ENCODE measurements at regions not wholly inside any gene's neighbourhood (a gene's known extent, or its start where the extent isn't known, plus 50 kb on each side); places are given as distances from the start of the nearest gene placed in this dataset.
A peak's percentile ranks its signal among the peaks of the same experiment; 100 is the strongest.

DNA sequence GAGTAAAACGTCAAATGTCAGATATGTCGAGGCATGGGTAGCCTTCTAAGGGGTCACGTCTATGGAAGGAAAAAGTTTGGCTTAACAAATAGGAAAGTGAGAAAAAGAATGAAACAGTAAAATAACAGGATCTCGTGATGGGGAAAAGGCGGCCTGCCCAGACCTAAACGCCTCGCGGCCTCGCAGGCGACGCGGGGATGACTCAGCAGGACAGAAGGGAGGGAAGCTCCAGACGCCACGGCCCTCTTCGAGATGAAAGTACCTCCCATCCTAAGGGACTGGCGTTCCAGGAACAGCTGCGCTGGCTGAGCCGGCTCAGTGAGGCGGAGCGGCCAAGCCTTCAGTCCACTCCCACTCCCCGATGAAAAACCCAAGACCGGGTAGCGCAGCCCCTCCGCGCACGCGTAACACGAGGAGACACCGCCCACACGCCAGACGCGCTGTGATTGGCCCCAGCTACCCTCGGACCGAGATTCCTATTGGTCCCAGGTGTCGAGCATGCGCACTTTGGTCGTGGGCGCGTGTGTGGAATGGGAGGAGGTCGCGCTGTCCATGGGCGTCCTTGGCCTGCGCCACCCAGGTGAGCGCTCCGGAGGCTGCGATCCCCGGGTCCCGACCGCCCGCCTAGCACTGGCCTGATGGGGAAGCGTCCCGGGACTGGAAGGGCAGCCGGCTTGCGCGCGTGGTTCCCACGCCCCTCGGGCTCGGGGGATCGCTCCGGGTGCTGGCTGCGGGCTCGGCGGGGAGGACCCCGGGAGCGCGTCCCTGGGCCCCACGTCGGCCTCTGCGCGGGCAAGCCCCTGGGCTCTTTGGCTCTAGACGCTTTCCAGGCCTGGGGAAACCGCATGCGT lies 588.5 kb downstream of the MTRR start (continued):
- TF ChIP-seq, protein P1, sequence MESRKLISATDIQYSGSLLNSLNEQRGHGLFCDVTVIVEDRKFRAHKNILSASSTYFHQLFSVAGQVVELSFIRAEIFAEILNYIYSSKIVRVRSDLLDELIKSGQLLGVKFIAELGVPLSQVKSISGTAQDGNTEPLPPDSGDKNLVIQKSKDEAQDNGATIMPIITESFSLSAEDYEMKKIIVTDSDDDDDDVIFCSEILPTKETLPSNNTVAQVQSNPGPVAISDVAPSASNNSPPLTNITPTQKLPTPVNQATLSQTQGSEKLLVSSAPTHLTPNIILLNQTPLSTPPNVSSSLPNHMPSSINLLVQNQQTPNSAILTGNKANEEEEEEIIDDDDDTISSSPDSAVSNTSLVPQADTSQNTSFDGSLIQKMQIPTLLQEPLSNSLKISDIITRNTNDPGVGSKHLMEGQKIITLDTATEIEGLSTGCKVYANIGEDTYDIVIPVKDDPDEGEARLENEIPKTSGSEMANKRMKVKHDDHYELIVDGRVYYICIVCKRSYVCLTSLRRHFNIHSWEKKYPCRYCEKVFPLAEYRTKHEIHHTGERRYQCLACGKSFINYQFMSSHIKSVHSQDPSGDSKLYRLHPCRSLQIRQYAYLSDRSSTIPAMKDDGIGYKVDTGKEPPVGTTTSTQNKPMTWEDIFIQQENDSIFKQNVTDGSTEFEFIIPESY (CRISPR knock-in tag; IDR thresholded peaks at IDR 0.05): no peak
- TF ChIP-seq SRF (IDR thresholded peaks at IDR 0.05; ENCODE audit: low read depth, low read length) (no peak), ATF1 (CRISPR knock-in tag; IDR thresholded peaks at IDR 0.05) (no peak), TCF12 (IDR thresholded peaks at IDR 0.05) (no peak), TCF12 (CRISPR knock-in tag; IDR thresholded peaks at IDR 0.05) (no peak), EP300 (IDR thresholded peaks at IDR 0.05; ENCODE audit: low read depth in 2 of 2, low read length in 2 of 2) (no peak), EP300 (CRISPR knock-in tag; IDR thresholded peaks at IDR 0.05; ENCODE audit: borderline replicate concordance) (no peak), ZNF607 (CRISPR knock-in tag; IDR thresholded peaks at IDR 0.05; ENCODE audit: borderline replicate concordance) (no peak), BHLHE40 (IDR thresholded peaks at IDR 0.05; ENCODE audit: low read length) (no peak), ZNF776 (CRISPR knock-in tag; IDR thresholded peaks at IDR 0.05) (no peak), NFATC3 (CRISPR knock-in tag; IDR thresholded peaks at IDR 0.05) (no peak), CREB1 (IDR thresholded peaks at IDR 0.05) (peak; percentile 18; the same call in 1 of the 2 replicates), CREB1 (CRISPR knock-in tag; IDR thresholded peaks at IDR 0.05) (no peak), TEAD2 (CRISPR knock-in tag; IDR thresholded peaks at IDR 0.05) (no peak)
- TF ChIP-seq, protein P2, sequence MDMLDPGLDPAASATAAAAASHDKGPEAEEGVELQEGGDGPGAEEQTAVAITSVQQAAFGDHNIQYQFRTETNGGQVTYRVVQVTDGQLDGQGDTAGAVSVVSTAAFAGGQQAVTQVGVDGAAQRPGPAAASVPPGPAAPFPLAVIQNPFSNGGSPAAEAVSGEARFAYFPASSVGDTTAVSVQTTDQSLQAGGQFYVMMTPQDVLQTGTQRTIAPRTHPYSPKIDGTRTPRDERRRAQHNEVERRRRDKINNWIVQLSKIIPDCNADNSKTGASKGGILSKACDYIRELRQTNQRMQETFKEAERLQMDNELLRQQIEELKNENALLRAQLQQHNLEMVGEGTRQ (IDR thresholded peaks at IDR 0.05; ENCODE audit: low read depth, low read length): no peak
- TF ChIP-seq, protein P2 (CRISPR knock-in tag; IDR thresholded peaks at IDR 0.05; ENCODE audit: borderline replicate concordance): no peak
- TF ChIP-seq, protein P3, sequence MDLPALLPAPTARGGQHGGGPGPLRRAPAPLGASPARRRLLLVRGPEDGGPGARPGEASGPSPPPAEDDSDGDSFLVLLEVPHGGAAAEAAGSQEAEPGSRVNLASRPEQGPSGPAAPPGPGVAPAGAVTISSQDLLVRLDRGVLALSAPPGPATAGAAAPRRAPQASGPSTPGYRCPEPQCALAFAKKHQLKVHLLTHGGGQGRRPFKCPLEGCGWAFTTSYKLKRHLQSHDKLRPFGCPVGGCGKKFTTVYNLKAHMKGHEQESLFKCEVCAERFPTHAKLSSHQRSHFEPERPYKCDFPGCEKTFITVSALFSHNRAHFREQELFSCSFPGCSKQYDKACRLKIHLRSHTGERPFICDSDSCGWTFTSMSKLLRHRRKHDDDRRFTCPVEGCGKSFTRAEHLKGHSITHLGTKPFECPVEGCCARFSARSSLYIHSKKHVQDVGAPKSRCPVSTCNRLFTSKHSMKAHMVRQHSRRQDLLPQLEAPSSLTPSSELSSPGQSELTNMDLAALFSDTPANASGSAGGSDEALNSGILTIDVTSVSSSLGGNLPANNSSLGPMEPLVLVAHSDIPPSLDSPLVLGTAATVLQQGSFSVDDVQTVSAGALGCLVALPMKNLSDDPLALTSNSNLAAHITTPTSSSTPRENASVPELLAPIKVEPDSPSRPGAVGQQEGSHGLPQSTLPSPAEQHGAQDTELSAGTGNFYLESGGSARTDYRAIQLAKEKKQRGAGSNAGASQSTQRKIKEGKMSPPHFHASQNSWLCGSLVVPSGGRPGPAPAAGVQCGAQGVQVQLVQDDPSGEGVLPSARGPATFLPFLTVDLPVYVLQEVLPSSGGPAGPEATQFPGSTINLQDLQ (CRISPR knock-in tag; IDR thresholded peaks at IDR 0.05): no peak
- TF ChIP-seq, protein P4, sequence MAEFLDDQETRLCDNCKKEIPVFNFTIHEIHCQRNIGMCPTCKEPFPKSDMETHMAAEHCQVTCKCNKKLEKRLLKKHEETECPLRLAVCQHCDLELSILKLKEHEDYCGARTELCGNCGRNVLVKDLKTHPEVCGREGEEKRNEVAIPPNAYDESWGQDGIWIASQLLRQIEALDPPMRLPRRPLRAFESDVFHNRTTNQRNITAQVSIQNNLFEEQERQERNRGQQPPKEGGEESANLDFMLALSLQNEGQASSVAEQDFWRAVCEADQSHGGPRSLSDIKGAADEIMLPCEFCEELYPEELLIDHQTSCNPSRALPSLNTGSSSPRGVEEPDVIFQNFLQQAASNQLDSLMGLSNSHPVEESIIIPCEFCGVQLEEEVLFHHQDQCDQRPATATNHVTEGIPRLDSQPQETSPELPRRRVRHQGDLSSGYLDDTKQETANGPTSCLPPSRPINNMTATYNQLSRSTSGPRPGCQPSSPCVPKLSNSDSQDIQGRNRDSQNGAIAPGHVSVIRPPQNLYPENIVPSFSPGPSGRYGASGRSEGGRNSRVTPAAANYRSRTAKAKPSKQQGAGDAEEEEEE (CRISPR knock-in tag; IDR thresholded peaks at IDR 0.05; ENCODE audit: borderline replicate concordance): no peak
- TF ChIP-seq, protein P5, sequence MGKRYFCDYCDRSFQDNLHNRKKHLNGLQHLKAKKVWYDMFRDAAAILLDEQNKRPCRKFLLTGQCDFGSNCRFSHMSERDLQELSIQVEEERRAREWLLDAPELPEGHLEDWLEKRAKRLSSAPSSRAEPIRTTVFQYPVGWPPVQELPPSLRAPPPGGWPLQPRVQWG (CRISPR knock-in tag; IDR thresholded peaks at IDR 0.05; ENCODE audit: borderline replicate concordance, low read depth): no peak
